Activated CD8-positive, alpha-beta memory T cell treated with anti-CD3 and anti-CD28 coated beads for 4 hours (primary cell): ENCODE measurements at regions not wholly inside any gene's neighbourhood (a gene's known extent, or its start where the extent isn't known, plus 50 kb on each side); places are given as distances from the start of the nearest gene placed in this dataset.

Source experiments
- DNase-seq, 2 donors: peaks; one replicate each; pipeline ENCODE4 v3.0.0-alpha.2; 2020; ENCODE audit warnings: low read depth in 2 of 2

DNA sequence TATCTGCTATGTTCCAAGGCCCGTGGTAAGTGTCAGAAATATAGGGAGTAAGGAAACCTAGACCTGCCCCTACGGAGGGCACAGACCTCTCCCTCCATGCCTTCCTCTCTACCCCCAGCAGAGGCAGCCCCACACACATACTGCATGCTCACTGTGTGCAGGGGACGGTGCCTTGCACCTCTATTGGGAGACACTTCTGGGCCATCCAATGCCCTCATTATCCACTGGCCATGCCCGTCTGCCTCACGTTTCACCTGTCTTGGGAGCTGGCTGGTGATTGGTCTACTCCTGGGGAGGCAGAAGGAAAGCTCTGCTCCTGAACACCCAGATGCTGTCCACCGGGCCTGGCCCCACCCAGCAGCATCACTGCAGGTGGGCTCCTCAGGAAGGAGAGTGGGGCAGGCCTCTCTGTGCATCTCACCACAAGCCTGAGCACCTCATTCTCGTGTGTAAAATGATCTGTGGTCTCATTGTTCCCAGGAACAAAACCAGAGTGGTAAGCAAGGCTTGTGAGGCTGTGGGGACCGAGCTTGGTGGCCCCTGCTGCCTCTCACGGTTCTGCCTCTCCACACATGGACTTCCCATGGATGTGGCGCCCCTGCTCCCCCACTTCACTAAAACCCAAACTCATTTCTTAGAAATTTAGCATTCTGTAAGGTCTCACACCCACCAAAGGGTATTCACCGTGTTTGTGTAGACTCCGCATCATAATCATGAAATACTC lies 312.5 kb upstream of the HS6ST1 start:
- DNase-seq = no peak

DNA sequence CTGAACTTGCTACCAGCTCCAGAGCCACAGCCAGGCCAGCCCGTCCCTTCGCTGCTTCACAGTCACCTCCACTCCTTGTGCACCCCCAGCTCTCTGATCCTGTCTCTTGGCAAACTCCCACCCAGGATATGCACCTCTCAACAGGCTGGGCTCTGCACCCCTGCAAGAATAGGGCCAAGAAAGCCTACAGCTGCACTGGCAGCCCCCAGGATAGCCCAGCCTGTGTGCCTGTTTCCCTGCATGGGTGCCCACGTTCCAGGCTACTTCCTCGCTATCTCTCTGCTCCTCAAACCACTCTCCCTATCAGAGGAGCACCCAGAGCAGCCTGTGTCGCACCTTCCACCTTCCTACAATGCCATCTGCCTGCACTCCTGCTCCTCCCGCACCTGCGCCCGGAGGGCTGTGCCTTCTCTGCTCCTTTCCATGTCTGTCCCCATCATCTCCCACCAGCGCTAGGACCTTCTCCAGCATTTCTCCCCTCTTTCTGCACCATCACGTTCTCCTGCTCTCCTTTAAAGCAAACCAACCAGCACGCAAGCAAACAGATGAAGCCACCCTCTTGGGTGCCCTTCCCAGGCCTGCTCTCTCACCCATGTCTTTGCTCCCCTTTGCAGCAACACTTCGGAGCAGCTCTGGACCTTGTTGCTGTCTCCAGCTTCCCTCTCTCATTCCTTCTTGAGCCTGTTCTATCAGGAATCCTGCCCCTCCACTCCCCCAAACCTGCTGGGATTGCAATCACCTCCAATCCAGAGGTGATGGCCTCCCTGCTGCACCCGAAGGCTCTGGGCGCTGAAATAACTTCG lies 313.2 kb upstream of the HS6ST1 start:
- DNase-seq = no peak

- no peak for DNase-seq
Measured at GRCh38 chr2:128632501-128632800, 313.8 kb upstream of the HS6ST1 start.

GRCh38 chr2:128633501-128633900 lies 314.8 kb upstream of the HS6ST1 start:
- no peak for DNase-seq

- no peak for DNase-seq
Measured at GRCh38 chr2:128635361-128635900, 316.8 kb upstream of the HS6ST1 start.

DNA sequence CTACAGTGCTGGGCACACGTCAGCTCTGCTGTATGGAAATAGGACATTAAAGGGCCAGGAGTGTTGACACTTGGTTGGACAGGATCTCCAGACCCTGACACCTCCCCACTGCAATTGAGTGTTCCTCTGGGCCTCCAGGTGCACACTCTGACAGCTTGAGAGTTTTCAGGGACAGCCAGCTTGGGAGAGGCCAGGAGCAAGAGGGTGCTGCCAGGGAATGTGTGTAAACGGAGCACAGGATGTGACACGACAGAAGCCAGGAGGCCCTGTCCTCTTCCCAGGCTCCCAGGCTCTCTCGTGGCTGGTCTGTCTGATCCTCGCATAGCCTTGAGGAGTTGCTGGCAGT lies 318.1 kb upstream of the HS6ST1 start:
- DNase-seq = no peak

GRCh38 chr2:128637481-128638155 lies 318.9 kb upstream of the HS6ST1 start:
- DNase-seq = no peak

DNA sequence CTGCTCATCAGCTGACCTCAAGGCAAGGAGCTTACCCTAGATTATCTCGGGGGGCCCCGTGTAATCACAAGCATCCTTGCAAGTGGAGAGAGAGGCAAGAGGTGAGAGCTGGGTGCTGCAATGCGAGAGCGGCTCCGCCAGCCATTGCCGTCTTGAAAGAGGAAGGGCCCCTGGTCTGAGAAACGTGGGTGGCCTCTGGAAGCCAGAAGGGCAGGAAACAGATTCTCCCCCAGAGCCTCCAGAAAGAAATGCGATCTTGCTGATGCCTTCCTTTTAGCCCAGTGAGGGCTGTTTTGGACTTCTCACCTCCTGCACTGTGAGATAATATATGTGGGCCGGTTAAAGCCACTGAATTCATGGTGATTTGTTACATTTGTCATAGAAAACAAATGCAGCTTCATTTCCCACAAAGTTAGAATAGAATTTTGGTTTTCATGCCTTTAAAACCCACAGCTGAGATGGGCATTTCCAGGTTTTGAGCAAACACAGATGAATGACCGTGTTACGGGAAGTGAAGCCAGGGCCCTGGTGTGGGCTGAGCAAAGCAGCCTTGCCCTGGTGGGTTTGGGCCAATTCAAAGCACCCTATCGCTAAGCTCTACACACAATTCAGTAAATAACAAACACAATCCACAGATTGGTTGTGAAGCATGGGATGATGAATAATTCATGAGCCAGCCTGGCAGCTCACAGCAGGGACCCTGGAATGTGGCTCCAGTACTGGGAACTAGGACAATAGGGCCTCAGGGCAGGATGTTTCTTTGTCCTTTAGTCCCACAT lies 319.9 kb upstream of the HS6ST1 start:
- no peak for DNase-seq

DNA sequence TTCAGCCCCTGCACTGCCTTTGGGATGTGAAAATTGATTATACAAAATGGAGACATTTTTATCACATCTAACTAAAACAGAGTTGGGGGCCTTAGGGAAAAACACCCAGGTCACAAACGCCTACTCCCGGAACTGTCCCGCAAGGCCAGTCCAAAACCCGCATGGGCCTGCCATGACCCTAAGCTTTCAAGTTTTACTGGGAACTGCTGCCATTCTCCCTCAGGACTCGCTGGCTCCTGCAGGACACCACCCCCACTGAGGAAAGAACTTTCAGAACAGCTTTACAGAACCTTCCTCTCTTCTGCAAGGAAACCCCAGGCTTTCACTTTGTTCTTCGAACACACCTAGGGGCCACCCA lies 320.4 kb upstream of the HS6ST1 start:
- DNase-seq = no peak

GRCh38 chr2:128639693-128640092 lies 321.0 kb upstream of the HS6ST1 start:
- no peak for DNase-seq

DNA sequence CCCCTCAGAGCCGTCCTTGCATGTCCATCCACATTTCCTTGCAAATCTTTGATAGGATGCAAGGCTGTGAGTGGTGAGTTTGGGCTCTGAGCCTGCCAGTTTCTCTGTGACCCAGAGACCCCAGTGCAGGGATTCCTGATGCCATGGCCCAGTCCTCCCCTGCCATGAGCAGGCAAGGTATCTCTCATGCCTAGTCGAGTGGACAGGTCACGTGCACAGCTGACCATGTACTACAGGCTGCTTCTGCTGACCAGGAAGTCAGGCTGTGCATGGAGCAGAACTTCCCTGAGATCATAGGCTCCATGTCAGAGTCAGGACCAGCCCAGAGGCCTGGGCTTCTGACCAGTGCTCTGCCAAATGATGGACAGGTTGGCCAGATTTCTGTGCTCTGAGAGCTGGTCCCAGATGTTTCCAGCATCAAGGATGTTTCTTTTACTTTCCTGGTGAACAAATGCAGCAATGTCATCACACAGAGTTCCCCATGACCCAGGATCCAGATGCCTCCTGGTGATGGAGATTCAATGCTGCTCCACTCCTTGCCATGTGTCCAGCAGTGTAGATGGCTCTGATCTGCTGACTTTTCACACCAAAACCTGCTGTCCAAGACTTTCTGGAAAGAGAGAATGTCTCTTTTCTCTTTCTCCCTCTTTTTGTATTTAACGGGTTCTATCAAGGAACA lies 321.6 kb upstream of the HS6ST1 start:
- DNase-seq = no peak

- DNase-seq = no peak
Measured at GRCh38 chr2:128640845-128641360, 322.2 kb upstream of the HS6ST1 start.

GRCh38 chr2:128641421-128642080 lies 322.9 kb upstream of the HS6ST1 start:
- DNase-seq = no peak

GRCh38 chr2:128642316-128642715 lies 323.6 kb upstream of the HS6ST1 start:
- DNase-seq = no peak

DNA sequence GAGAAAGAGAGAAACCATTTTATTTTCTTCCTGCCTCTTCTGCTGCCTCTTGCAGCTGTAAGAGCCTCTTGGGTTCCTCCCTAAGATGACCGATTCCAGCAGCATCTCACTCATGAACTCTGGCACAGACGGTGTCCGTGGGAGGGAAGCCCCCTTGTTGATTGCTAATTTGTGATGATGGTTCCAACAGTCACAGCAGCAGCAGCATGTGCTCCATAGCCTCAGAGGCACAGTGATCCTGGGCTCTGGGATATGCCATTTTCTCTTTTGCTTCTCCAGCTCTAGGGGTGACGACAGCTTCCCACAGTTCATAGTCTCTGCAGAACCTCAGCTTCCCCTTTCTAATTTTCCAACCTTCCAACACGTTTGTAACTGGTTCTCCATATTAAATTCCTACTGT lies 324.2 kb upstream of the HS6ST1 start:
- no peak for DNase-seq

DNA sequence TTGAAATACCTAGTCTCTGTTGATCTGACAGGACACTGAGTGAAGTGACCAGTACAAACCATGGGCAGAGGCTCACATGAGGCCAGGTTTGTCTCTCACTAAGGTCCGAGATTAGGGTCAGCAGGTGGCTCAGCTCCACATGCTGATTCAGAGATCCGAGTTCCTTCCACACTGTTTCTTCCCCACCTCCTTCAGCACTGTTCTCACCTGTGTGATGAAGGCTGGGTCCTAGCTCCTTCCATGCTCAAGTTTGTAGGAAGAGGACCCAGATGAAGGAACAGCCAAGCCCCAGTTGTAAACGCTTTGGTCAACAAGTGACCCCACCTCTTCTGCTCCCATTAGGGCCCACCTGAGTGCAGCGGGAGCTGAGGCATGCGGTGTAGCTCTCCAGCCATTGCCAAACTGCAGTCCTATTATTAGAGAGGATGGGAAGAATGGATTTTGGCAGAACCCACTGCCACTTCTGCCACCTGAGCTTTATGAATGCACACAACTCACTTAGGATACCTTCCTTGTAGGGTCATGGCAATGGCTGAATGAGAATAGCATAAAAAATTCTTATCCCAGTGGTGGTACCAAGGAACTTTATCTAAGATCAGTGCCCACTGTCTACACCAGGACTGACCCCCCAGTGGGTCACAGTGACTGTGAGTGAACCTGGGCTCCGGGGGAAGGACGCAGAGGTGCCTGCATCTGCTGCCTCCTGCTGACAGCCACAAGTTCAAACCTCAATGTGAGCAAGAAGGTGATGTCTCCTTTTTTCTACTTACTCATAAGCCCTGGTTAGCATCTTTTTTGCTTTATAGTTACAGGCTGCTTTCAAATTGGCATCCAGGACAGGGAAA lies 324.8 kb upstream of the HS6ST1 start:
- no peak for DNase-seq

GRCh38 chr2:128644156-128644555 lies 325.5 kb upstream of the HS6ST1 start:
- no peak for DNase-seq

- DNase-seq = no peak
Measured at GRCh38 chr2:128644718-128645256, 326.1 kb upstream of the HS6ST1 start.

- DNase-seq = no peak
Measured at GRCh38 chr2:128645631-128646030, 327.0 kb upstream of the HS6ST1 start.

DNA sequence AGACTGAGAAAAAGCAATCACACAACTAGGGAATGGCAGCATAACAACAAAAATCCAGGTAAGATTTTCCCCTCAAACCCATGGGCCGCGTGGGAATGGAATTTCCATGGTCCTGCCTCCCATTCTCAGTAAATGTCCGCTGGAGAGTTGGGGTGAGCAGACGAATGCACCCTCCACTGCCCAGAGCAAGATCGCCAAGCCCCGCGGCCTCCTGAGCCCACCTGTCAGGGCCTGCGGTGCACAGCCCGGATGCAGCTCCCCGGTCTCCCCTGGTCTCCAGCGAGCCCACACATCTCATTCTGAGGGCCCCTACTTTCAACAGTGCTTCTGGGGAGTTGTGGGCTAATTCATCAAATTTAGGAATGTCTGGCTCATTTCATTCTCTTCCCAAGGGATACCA lies 327.4 kb upstream of the HS6ST1 start:
- DNase-seq = no peak
